T-helper 17 cell (primary cell): ENCODE measurements at regions not wholly inside any gene's neighbourhood (a gene's known extent, or its start where the extent isn't known, plus 50 kb on each side); places are given as distances from the start of the nearest gene placed in this dataset.
"Not testable (repeated sequence)": the region's sequence is repeated elsewhere in the genome, so short reads cannot be mapped to it uniquely, and the experiment has no call there.

ENCODE experiments used
- ATAC-seq: fragments of 150-1000 bp; cut with Tn5 transposase; 2 replicates; pipeline ENCODE4 v1.10.0; 2021; ENCODE audit warnings: mild to moderate bottlenecking, moderate library complexity
- DNase-seq, 3 donors: peaks; one replicate each; pipeline versions ENCODE4 v3.0.0 to v3.0.0-alpha.2; 2020 to 2021
- H3K9me3 ChIP-seq: one replicate; pipeline ENCODE4 v1.7.0; 2013; ENCODE audit warnings: low read length, mild to moderate bottlenecking; ENCODE audit not compliant: control insufficient read depth, poor library complexity, severe bottlenecking
- H3K27ac Mint-ChIP-seq: one replicate; pipeline ENCODE4 v1.8.0; 2022; ENCODE audit warnings: mild to moderate bottlenecking, moderate library complexity, mixed read lengths
- H3K27me3 Mint-ChIP-seq: one replicate; pipeline ENCODE4 v1.8.0; 2022; ENCODE audit warnings: mixed read lengths
- H3K36me3 Mint-ChIP-seq: one replicate; pipeline ENCODE4 v1.8.0; 2022; ENCODE audit warnings: low read depth, mixed read lengths
- H3K4me1 Mint-ChIP-seq: one replicate; pipeline ENCODE4 v1.8.0; 2022; ENCODE audit warnings: mild to moderate bottlenecking, mixed read lengths
- H3K4me3 Mint-ChIP-seq: one replicate; pipeline ENCODE4 v1.8.0; 2022; ENCODE audit warnings: mild to moderate bottlenecking, moderate library complexity, mixed read lengths

GRCh38 chr4:81300352-81300751 is 85.3 kb upstream of the PRKG2 start:
- not testable (repeated sequence) for H3K27ac Mint-ChIP-seq, H3K9me3 ChIP-seq, ATAC-seq, DNase-seq, H3K4me1 Mint-ChIP-seq, H3K4me3 Mint-ChIP-seq, H3K36me3 Mint-ChIP-seq
- H3K27me3 Mint-ChIP-seq: peaks cover 16% of the 10 kb centered on the region

- ATAC-seq (no peak), DNase-seq (no peak)
- no peaks in the 10 kb centered on the region for H3K4me1 Mint-ChIP-seq
- no peaks in the 10 kb centered on the region for H3K9me3 ChIP-seq
- H3K27ac Mint-ChIP-seq: no peak overlapping the region
- no peak overlapping the region for H3K4me3 Mint-ChIP-seq
- peaks cover 7% of the 10 kb centered on the region for H3K27me3 Mint-ChIP-seq
- no peaks in the 10 kb centered on the region for H3K36me3 Mint-ChIP-seq
These were observed 75.8 kb upstream of the PRKG2 start for GRCh38 chr4:81290813-81291212.

- H3K9me3 ChIP-seq: no peaks in the 10 kb centered on the region
- Mint-ChIP-seq H3K4me1 (no peaks in the 10 kb centered on the region), H3K36me3 (no peaks in the 10 kb centered on the region), H3K27ac (no peak overlapping the region), H3K27me3 (peaks cover 9% of the 10 kb centered on the region), H3K4me3 (no peak overlapping the region)
- ATAC-seq: no peak
- DNase-seq: no peak
These were observed 72.1 kb upstream of the PRKG2 start for GRCh38 chr4:81287101-81287500.

GRCh38 chr4:81282131-81282530 is 67.1 kb upstream of the PRKG2 start:
- ATAC-seq: no peak
- Mint-ChIP-seq H3K27me3 (peaks cover 5% of the 10 kb centered on the region), H3K27ac (no peak overlapping the region), H3K4me1 (no peaks in the 10 kb centered on the region), H3K4me3 (no peak overlapping the region), H3K36me3 (no peaks in the 10 kb centered on the region)
- H3K9me3 ChIP-seq: no peaks in the 10 kb centered on the region
- no peak for DNase-seq

GRCh38 chr4:81274460-81274859 is 59.4 kb upstream of the PRKG2 start:
- H3K9me3 ChIP-seq: no peaks in the 10 kb centered on the region
- Mint-ChIP-seq H3K36me3 (no peaks in the 10 kb centered on the region), H3K4me3 (no peak overlapping the region), H3K4me1 (no peaks in the 10 kb centered on the region), H3K27me3 (peaks cover 7% of the 10 kb centered on the region), H3K27ac (no peak overlapping the region)
- ATAC-seq (no peak), DNase-seq (no peak)

- Mint-ChIP-seq H3K27ac (no peak overlapping the region), H3K27me3 (peaks cover 7% of the 10 kb centered on the region), H3K4me1 (no peaks in the 10 kb centered on the region), H3K36me3 (no peaks in the 10 kb centered on the region), H3K4me3 (no peak overlapping the region)
- DNase-seq: no peak
- no peaks in the 10 kb centered on the region for H3K9me3 ChIP-seq
- no peak for ATAC-seq
These were observed 57.6 kb upstream of the PRKG2 start for GRCh38 chr4:81272671-81273070.
